ENCODE measurements at regions not wholly inside any gene's neighbourhood (a gene's known extent, or its start where the extent isn't known, plus 50 kb on each side); places are given as distances from the start of the nearest gene placed in this dataset.

- TF ChIP-seq, protein P1, sequence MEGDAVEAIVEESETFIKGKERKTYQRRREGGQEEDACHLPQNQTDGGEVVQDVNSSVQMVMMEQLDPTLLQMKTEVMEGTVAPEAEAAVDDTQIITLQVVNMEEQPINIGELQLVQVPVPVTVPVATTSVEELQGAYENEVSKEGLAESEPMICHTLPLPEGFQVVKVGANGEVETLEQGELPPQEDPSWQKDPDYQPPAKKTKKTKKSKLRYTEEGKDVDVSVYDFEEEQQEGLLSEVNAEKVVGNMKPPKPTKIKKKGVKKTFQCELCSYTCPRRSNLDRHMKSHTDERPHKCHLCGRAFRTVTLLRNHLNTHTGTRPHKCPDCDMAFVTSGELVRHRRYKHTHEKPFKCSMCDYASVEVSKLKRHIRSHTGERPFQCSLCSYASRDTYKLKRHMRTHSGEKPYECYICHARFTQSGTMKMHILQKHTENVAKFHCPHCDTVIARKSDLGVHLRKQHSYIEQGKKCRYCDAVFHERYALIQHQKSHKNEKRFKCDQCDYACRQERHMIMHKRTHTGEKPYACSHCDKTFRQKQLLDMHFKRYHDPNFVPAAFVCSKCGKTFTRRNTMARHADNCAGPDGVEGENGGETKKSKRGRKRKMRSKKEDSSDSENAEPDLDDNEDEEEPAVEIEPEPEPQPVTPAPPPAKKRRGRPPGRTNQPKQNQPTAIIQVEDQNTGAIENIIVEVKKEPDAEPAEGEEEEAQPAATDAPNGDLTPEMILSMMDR (IDR thresholded peaks at IDR 0.05 in 2 of 3, conservative IDR thresholded peaks at IDR 0.05 in 1 of 3; ENCODE audit: control insufficient read depth in 2 of 3, extremely low read depth in 1 of 3, insufficient read depth in 1 of 3, low read depth in 3 of 3, low read length in 3 of 3) = no peak
- TF ChIP-seq NFYA (IDR thresholded peaks at IDR 0.05; ENCODE audit: borderline replicate concordance, low read depth, low read length) (no peak), RAD21 (IDR thresholded peaks at IDR 0.05; ENCODE audit: insufficient read depth, low read depth, low read length) (no peak), HDAC6 (IDR thresholded peaks at IDR 0.05; ENCODE audit: unreplicated experiment) (no peak)
These were observed 125.8 kb upstream of the EFEMP1 start for GRCh38 chr2:56049233-56049845.

Data from GM12878 (cell line).